ENCODE measurements at regions not wholly inside any gene's neighbourhood (a gene's known extent, or its start where the extent isn't known, plus 50 kb on each side); places are given as distances from the start of the nearest gene placed in this dataset.
"Not testable (repeated sequence)": the region's sequence is repeated elsewhere in the genome, so short reads cannot be mapped to it uniquely, and the experiment has no call there.

DNA sequence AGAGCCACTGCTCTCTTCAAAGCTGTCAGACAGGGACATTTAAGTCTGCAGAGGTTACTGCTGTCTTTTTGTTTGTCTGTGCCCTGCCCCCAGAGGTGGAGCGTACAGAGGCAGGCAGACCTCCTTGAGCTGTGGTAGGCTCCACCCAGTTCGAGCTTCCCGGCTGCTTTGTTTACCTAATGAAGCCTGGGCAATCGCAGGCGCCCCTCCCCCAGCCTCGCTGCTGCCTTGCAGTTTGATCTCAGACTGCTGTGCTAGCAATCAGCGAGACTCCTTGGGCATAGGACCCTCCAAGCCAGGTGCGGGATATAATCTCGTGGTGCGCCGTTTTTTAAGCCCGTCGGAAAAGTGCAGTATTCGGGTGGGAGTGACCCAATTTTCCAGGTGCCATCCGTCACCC lies 250.7 kb upstream of the CA10 start:
- TF ChIP-seq, protein P1, sequence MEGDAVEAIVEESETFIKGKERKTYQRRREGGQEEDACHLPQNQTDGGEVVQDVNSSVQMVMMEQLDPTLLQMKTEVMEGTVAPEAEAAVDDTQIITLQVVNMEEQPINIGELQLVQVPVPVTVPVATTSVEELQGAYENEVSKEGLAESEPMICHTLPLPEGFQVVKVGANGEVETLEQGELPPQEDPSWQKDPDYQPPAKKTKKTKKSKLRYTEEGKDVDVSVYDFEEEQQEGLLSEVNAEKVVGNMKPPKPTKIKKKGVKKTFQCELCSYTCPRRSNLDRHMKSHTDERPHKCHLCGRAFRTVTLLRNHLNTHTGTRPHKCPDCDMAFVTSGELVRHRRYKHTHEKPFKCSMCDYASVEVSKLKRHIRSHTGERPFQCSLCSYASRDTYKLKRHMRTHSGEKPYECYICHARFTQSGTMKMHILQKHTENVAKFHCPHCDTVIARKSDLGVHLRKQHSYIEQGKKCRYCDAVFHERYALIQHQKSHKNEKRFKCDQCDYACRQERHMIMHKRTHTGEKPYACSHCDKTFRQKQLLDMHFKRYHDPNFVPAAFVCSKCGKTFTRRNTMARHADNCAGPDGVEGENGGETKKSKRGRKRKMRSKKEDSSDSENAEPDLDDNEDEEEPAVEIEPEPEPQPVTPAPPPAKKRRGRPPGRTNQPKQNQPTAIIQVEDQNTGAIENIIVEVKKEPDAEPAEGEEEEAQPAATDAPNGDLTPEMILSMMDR (conservative IDR thresholded peaks at IDR 0.05; ENCODE audit: low read depth in 2 of 2): not testable (repeated sequence)
- TF ChIP-seq EZH2phosphoT487 (IDR thresholded peaks at IDR 0.05; ENCODE audit: unreplicated experiment); CREB1 (CRISPR knock-in tag; IDR thresholded peaks at IDR 0.05; ENCODE audit: low read depth); POLR2AphosphoS5 (IDR thresholded peaks at IDR 0.05; ENCODE audit: low read depth); EZH2 (IDR thresholded peaks at IDR 0.05; ENCODE audit: low read depth, unreplicated experiment): not testable (repeated sequence)
- TF ChIP-seq, protein P2, sequence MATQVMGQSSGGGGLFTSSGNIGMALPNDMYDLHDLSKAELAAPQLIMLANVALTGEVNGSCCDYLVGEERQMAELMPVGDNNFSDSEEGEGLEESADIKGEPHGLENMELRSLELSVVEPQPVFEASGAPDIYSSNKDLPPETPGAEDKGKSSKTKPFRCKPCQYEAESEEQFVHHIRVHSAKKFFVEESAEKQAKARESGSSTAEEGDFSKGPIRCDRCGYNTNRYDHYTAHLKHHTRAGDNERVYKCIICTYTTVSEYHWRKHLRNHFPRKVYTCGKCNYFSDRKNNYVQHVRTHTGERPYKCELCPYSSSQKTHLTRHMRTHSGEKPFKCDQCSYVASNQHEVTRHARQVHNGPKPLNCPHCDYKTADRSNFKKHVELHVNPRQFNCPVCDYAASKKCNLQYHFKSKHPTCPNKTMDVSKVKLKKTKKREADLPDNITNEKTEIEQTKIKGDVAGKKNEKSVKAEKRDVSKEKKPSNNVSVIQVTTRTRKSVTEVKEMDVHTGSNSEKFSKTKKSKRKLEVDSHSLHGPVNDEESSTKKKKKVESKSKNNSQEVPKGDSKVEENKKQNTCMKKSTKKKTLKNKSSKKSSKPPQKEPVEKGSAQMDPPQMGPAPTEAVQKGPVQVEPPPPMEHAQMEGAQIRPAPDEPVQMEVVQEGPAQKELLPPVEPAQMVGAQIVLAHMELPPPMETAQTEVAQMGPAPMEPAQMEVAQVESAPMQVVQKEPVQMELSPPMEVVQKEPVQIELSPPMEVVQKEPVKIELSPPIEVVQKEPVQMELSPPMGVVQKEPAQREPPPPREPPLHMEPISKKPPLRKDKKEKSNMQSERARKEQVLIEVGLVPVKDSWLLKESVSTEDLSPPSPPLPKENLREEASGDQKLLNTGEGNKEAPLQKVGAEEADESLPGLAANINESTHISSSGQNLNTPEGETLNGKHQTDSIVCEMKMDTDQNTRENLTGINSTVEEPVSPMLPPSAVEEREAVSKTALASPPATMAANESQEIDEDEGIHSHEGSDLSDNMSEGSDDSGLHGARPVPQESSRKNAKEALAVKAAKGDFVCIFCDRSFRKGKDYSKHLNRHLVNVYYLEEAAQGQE (IDR thresholded peaks at IDR 0.05; ENCODE audit: unreplicated experiment): not testable (repeated sequence)

Data from GM23338 (cell line).